ENCODE measurements at regions not wholly inside any gene's neighbourhood (a gene's known extent, or its start where the extent isn't known, plus 50 kb on each side); places are given as distances from the start of the nearest gene placed in this dataset.
A peak's percentile ranks its signal among the peaks of the same experiment; 100 is the strongest.
"Not testable (repeated sequence)": the region's sequence is repeated elsewhere in the genome, so short reads cannot be mapped to it uniquely, and the experiment has no call there.

DNA sequence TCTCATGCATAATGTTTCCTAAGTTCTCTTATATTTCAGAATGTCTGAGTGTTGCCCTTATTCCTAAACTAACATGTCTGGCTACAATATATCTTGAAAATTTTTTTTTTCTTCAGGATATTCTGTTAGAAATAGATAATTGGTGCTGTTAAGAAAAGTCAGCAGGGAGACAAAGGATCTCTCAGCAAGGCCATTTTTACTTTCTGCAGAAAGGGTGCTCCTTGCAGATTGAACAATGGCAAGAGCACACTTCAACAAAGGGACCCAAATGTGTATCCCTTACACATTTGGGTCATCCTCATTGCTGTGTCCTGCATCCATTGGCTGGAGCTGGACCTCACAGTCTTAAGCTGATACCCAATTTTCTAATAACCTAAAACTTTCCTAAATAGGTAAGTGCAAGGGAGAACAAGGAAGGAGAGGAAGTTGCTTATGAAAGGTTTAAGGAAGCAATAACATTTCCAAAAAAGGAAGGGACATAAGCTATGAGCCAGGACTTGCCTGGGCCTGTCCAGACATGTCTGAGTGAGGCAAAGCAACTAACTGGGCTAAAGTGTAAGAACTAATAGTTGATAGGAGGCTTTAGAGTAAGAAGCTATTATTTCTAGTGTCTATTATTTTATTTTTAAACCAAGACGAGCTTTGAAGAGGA, 429.6 kb downstream of the BCKDHB start:
- no peak for DNase-seq

- no peak for DNase-seq
Observed at GRCh38 chr6:80531681-80532619, 425.5 kb downstream of the BCKDHB start.

GRCh38 chr6:80530103-80530502, 423.6 kb downstream of the BCKDHB start:
- DNase-seq, result no peak

GRCh38 chr6:80528115-80528514, 421.6 kb downstream of the BCKDHB start:
- DNase-seq, result peak; percentile 10

- peak; percentile 83 for DNase-seq
Observed at GRCh38 chr6:80527552-80528052, 421.1 kb downstream of the BCKDHB start.

DNA sequence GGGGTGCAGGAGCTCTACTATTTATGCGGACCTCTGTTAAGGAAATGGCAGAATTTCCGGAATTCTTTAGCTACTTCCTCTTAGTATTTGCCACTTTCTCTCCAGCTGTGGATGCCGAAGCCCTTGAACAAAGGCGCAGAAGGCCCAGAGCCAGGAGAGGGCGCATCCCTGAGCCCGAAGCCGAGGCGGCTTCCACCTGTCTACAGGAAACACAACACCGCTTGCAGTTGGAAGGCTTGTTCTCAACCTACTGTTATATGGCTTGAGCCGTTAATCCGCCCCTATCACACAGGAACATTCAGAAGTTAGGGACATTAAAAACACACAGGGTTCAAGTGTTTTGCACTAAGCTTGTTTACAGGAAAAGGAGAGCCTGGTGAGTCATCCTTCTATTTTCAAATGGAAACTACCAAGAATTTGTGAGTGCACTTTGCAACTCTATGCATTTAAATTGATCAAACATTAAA, 417.1 kb downstream of the BCKDHB start:
- peak; percentile 62 for DNase-seq

DNA sequence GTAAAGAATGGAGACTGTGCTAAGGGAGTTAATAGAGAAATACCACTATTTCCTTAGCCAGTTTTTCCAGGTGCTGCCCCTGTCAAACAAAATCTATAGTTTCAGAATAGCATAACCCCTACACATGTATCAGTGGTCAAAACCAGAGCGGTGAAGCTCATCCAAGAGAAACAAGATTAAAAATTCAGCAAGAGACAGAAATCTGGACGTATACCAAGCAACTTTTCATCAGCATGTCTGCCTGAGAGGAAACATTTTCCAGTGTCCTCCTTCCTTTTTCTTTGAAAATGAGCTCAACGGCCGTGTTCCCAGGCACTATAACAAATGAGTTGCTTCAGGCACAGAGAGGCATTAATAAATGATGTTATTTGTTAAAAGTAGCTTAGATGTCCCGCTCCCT, 416.5 kb downstream of the BCKDHB start:
- no peak for DNase-seq

- DNase-seq, result no peak
Observed at GRCh38 chr6:80522576-80522975, 416.1 kb downstream of the BCKDHB start.

- no peak for DNase-seq
Observed at GRCh38 chr6:80519811-80520594, 413.5 kb downstream of the BCKDHB start.

GRCh38 chr6:80517525-80517924, 411.1 kb downstream of the BCKDHB start:
- DNase-seq, result no peak

DNA sequence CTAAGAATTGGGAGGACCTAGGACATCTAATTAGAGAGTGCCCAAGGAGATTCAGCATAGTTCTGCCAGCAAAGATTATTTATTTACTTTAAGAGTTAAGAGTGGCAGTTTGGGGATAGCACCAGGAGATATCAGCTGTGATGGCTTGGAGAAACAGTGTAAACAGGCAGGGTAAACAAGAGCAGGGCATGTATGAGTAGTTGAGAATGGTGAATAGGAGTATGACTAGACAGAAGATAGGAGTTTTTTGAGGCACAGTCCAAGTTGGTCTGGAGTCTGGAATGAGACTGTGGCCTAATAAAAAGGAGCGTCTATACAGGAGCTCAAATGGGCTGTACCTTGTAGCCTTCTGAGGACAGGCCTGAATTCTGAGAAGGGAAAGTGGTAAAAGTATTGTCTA, 404.1 kb downstream of the BCKDHB start:
- DNase-seq, result not testable (repeated sequence)

GRCh38 chr6:80508885-80509630, 402.6 kb downstream of the BCKDHB start:
- no peak for DNase-seq

DNA sequence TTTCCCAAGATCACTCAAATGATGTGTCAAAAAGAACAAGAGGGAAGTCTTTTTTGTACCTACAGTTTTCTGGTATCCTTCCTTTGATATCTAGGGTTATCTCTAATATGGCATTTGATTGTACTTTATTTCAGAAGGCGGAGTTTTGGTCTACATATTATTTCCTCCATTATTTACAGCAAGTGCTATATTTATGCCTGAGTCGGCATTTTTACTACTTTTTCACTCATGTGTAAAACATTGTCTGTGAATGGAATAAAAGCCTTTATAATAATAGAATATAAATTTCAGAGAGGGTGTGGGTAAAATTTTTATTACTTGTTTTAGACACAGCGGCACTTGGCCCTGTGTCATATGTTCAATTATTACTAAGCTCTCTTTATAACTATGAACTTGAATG, 398.4 kb downstream of the BCKDHB start:
- no peak for DNase-seq

DNA sequence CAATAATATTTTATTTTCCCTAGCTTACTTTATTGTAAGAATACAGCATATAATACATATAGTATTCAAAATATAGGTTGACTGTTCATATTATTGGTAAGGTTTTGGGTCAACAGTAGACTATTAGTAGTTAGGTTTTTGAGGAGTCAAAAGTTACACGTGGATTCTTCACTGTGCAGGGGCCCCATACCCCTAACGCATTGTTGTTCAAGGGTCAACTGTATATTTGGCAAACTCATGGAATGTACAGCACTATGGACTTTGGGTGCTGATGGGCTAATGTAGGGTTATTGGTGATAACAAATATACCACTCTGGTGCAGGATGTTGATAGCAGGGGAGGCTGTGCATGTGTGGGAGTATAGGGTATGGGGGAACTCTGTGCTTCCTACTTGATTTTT, 397.2 kb downstream of the BCKDHB start:
- DNase-seq, result no peak

- no peak for DNase-seq
Observed at GRCh38 chr6:80502871-80503270, 396.4 kb downstream of the BCKDHB start.

GRCh38 chr6:80501636-80502035, 395.2 kb downstream of the BCKDHB start:
- DNase-seq, result no peak

DNA sequence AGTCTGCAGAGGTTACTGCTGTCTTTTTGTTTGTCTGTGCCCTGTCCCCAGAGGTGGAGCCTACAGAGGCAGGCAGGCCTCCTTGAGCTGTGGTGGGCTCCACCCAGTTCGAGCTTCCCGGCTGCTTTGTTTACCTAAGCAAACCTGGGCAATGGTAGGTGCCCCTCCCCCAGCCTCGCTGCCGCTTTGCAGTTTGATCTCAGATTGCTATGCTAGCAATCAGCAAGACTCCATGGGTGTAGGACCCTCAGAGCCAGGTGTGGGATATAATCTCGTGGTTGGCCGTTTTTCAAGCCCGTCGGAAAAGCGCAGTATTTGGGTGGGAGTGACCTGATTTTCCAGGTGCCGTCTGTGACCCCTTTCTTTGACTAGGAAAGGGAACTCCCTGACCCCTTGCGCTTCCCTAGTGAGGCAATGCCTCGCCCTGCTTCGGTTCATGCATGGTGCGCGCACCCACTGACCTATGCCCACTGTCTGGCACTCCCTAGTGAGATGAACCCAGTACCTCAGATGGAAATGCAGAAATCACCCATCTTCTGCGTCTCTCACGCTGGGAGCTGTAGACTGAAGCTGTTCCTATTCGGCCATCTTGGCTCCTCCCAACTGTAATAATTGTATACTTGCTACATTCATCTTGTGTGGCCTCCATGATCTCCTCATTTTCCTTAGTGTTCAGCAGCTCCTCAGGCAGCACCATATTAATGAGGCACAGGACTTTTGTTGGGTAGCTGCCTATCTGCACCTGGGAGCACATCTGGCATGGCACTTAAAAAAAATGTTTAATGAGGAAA, 391.4 kb downstream of the BCKDHB start:
- DNase-seq, result not testable (repeated sequence)

GRCh38 chr6:80489911-80490635, 383.6 kb downstream of the BCKDHB start:
- DNase-seq, result no peak

DNA sequence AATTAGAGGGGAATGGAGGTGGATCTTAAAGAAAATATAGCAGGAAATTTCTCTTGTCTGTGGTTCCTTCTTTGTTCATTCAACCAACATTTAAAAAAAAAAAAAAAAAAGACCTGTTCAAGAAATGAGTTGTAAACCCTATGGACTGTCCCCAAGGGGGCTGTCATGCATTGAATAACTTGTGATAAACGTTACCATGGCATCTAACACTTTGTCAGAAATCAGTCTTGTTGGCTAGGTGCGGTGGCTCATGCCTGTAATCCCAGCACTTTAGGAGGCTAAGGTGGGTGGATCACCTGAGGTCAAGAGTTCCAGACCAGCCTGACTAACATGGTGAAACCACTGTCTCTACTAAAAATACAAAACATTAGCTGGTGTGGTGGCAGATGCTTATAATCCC, 381.7 kb downstream of the BCKDHB start:
- DNase-seq, result no peak

DNA sequence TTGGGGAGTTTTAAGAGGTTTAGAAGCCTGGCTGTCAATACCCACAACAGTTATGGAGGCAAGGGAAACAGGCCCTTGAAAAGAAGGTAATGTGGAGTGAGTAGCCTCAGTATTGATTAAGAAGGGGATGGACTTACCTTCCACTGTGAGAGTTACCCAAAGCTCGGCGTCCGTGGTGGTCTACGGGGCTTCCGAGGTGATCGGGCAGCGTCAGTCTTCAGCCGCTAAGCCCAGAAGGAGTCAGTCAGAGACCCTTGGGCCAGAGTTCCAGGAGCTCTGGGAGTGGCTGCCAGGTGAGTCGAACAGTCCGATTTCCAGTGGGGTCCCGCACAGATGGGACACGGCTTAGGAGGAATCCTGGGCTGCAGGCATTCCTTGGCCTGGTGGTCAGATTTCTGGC, 379.0 kb downstream of the BCKDHB start:
- not testable (repeated sequence) for DNase-seq

GRCh38 chr6:80482056-80482455, 375.6 kb downstream of the BCKDHB start:
- no peak for DNase-seq
